ENCODE measurements at regions not wholly inside any gene's neighbourhood (a gene's known extent, or its start where the extent isn't known, plus 50 kb on each side); places are given as distances from the start of the nearest gene placed in this dataset.

- no peak for TF ChIP-seq CTCF (IDR thresholded peaks at IDR 0.05)
- DNase-seq (ENCODE audit: low spot score) (no peak), ATAC-seq (ENCODE audit: low FRiP score) (no peak)
Observed at GRCh38 chr5:42037379-42037932, 112.4 kb downstream of the FBXO4 start.

- no peak for TF ChIP-seq CTCF (IDR thresholded peaks at IDR 0.05)
- ATAC-seq (ENCODE audit: low FRiP score) (no peak), DNase-seq (ENCODE audit: low spot score) (no peak)
Observed at GRCh38 chr5:42043400-42043799, 118.3 kb downstream of the FBXO4 start.

GRCh38 chr5:42057254-42057690 is 132.2 kb downstream of the FBXO4 start:
- no peak for TF ChIP-seq CTCF (IDR thresholded peaks at IDR 0.05)
- no peak for DNase-seq (ENCODE audit: low spot score)
- no peak for ATAC-seq (ENCODE audit: low FRiP score)

GRCh38 chr5:42059291-42059690 is 134.2 kb downstream of the FBXO4 start:
- no peak for TF ChIP-seq CTCF (IDR thresholded peaks at IDR 0.05)
- ATAC-seq (ENCODE audit: low FRiP score) (no peak), DNase-seq (ENCODE audit: low spot score) (no peak)

- no peak for DNase-seq (ENCODE audit: low spot score)
Observed at GRCh38 chr5:42059778-42060464, 134.8 kb downstream of the FBXO4 start.

GRCh38 chr5:42061121-42061520 is 136.0 kb downstream of the FBXO4 start:
- DNase-seq (ENCODE audit: low spot score): no peak
- no peak for TF ChIP-seq CTCF (IDR thresholded peaks at IDR 0.05)
- no peak for ATAC-seq (ENCODE audit: low FRiP score)

More at GRCh38 chr5:42059778-42060464, 134.8 kb downstream of the FBXO4 start:
- no peak for ATAC-seq (ENCODE audit: low FRiP score)
- TF ChIP-seq CTCF (IDR thresholded peaks at IDR 0.05): no peak

GRCh38 chr5:42064821-42065220 is 139.7 kb downstream of the FBXO4 start:
- no peak for DNase-seq (ENCODE audit: low spot score)
- ATAC-seq (ENCODE audit: low FRiP score): no peak
- no peak for TF ChIP-seq CTCF (IDR thresholded peaks at IDR 0.05)
